UCSD-AML1 (cell line): ENCODE measurements at regions not wholly inside any gene's neighbourhood (a gene's known extent, or its start where the extent isn't known, plus 50 kb on each side); places are given as distances from the start of the nearest gene placed in this dataset.

Experiments
- DNase-seq: peaks from one replicate; lab custom pipeline; 2025; ENCODE audit not compliant: unreplicated experiment; lab: John Stamatoyannopoulos, UW

- DNase-seq: no peak
Observed at GRCh38 chr6:165229216-165229615, 80.2 kb downstream of the C6orf118 start.

- DNase-seq: no peak
Observed at GRCh38 chr6:165227644-165228329, 81.6 kb downstream of the C6orf118 start.

GRCh38 chr6:165223736-165224135 is 85.7 kb downstream of the C6orf118 start:
- DNase-seq: no peak

- DNase-seq: no peak
Observed at GRCh38 chr6:165223101-165223500, 86.3 kb downstream of the C6orf118 start.

GRCh38 chr6:165222315-165223025 is 86.9 kb downstream of the C6orf118 start:
- DNase-seq: no peak

GRCh38 chr6:165220045-165220444 is 89.4 kb downstream of the C6orf118 start:
- DNase-seq: no peak

GRCh38 chr6:165219629-165220028 is 89.8 kb downstream of the C6orf118 start:
- DNase-seq: no peak

- DNase-seq: no peak
Observed at GRCh38 chr6:165218829-165219228, 90.6 kb downstream of the C6orf118 start.

GRCh38 chr6:165206798-165207197 is 102.6 kb downstream of the C6orf118 start:
- no peak for DNase-seq

GRCh38 chr6:165205632-165206031 is 103.8 kb downstream of the C6orf118 start:
- no peak for DNase-seq

GRCh38 chr6:165204807-165205545 is 104.4 kb downstream of the C6orf118 start:
- DNase-seq: no peak

- no peak for DNase-seq
Observed at GRCh38 chr6:165200178-165200577, 109.2 kb downstream of the C6orf118 start.

GRCh38 chr6:165191461-165191860 is 117.9 kb downstream of the C6orf118 start:
- no peak for DNase-seq

GRCh38 chr6:165186441-165187205 is 122.8 kb downstream of the C6orf118 start:
- no peak for DNase-seq

- no peak for DNase-seq
Observed at GRCh38 chr6:165186041-165186440, 123.4 kb downstream of the C6orf118 start.

GRCh38 chr6:165184192-165184979 is 125.0 kb downstream of the C6orf118 start:
- DNase-seq: no peak

- DNase-seq: no peak
Observed at GRCh38 chr6:165183496-165184140, 125.8 kb downstream of the C6orf118 start.

GRCh38 chr6:165183071-165183470 is 126.3 kb downstream of the C6orf118 start:
- no peak for DNase-seq

- no peak for DNase-seq
Observed at GRCh38 chr6:165181951-165182414, 127.4 kb downstream of the C6orf118 start.

- DNase-seq: no peak
Observed at GRCh38 chr6:165178056-165178455, 131.3 kb downstream of the C6orf118 start.
